Ishikawa (cell line): ENCODE measurements at regions not wholly inside any gene's neighbourhood (a gene's known extent, or its start where the extent isn't known, plus 50 kb on each side); places are given as distances from the start of the nearest gene placed in this dataset.

Experiments used
- CEBPB ChIP-seq: IDR thresholded peaks from 2 replicates; pipeline ENCODE4 v1.6.1; 2012
- EP300 ChIP-seq: IDR thresholded peaks from 2 replicates; pipeline ENCODE4 v1.6.1; 2012; ENCODE audit warnings: borderline replicate concordance
- REST ChIP-seq: IDR thresholded peaks from 2 replicates; pipeline ENCODE4 v1.6.1; 2012; ENCODE audit warnings: low read depth, mild to moderate bottlenecking
- TCF12 ChIP-seq: IDR thresholded peaks from 2 replicates; pipeline ENCODE4 v1.6.1; 2012; ENCODE audit warnings: low read depth

GRCh38 chr2:126510356-126510755 lies 145.6 kb upstream of the GYPC start:
- TF ChIP-seq REST = no peak
- TF ChIP-seq CEBPB = no peak
- no peak for TF ChIP-seq TCF12
- no peak for TF ChIP-seq EP300
